ENCODE measurements at regions not wholly inside any gene's neighbourhood (a gene's known extent, or its start where the extent isn't known, plus 50 kb on each side); places are given as distances from the start of the nearest gene placed in this dataset.
A peak's percentile ranks its signal among the peaks of the same experiment; 100 is the strongest.

DNA sequence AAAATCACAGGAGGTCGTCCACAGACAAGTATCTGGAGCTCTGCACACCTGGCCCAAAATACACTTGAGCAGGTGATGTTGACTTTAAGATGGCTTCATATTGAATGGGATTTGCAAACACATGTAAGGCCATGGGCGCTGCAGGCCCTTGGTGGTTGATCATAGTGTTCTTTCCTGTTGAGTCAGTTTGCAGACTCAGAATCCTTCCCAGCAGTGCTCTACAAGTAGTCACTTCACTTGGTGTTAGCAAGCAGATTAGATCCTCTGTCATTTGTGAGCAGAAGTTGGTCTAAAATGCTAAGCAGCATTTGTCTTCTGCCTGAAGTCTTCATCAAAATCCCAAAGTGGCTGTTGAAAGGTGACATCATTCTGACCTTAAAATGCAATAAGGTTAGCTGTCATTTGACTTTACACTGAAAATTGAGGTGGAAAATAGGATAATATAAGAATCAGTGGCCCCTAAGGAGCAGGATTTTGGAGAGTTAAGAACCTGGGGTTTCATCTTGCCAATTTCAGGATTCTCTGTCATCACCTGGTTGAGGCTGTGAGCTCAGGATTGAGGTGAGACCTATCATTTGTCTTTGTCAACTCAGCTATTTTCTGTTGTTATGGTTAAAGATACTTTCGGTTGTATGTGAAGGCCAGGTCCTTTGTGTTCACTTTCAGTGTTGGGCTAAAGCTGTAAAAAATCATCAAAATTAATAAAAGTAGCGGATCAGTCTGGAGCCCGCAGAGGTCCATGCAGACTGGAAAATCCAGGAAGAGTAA, 114.5 kb downstream of the LRRC70 start:
- WGBS, 2 experiments (ENCODE audit: extremely low coverage in 2 of 2, insufficient read length in 1 of 2), result no CpG with 5 or more reads among the region's 5 CpGs
- H2AK5ac ChIP-seq (ENCODE audit: low read depth, low read length), result no peak overlapping the region
- no peak for ATAC-seq (ENCODE audit: low read depth)
- no peak overlapping the region for H3K27ac ChIP-seq (ENCODE audit: insufficient read depth, low read length)
- no peaks in the 10 kb centered on the region for H3K36me3 ChIP-seq (ENCODE audit: control insufficient read depth, insufficient read depth, low read length)
- TF ChIP-seq RAD21 (IDR thresholded peaks at IDR 0.05; ENCODE audit: low read length) (no peak), MAFK (IDR thresholded peaks at IDR 0.05; ENCODE audit: low read depth, low read length) (peak; percentile 33; the same call in 1 of the 2 replicates)
- no peak overlapping the region for H2BK20ac ChIP-seq (ENCODE audit: low read depth, low read length)
- no peaks in the 10 kb centered on the region for H4K20me1 ChIP-seq (ENCODE audit: insufficient read depth, low read length)
- H3K4me2 ChIP-seq (ENCODE audit: low read depth, low read length), result no peak overlapping the region
- H3K4me1 ChIP-seq (ENCODE audit: control insufficient read depth, insufficient read depth, low read length), result no peaks in the 10 kb centered on the region
- dilution Hi-C loops (cut with HindIII; ENCODE audit: low sequenced_read_pairs, unreplicated experiment) (no loop called here), intact Hi-C loops (cut with micrococcal nuclease) (no loop called here), in situ Hi-C loops (cut with MboI; ENCODE audit: low sequenced_read_pairs) (no loop called here)
- H3K4ac ChIP-seq (ENCODE audit: low read depth, low read length), result no peak overlapping the region
- no peak overlapping the region for H3K4me3 ChIP-seq (ENCODE audit: insufficient read depth, low read depth, low read length)
- POLR2A ChIA-PET (ENCODE audit: unreplicated experiment), result no interaction called here
- no peak overlapping the region for H4K8ac ChIP-seq (ENCODE audit: low read depth in 2 of 2, low read length in 2 of 2)
- H3K79me1 ChIP-seq (ENCODE audit: low read depth in 1 of 2, low read length in 2 of 2), result no peaks in the 10 kb centered on the region
- no peak overlapping the region for H2AFZ ChIP-seq (replicated peaks; ENCODE audit: low read length, poor library complexity)
- no peak overlapping the region for H2AK9ac ChIP-seq (replicated peaks; ENCODE audit: low read depth, low read length, poor library complexity)
- H4K91ac ChIP-seq (ENCODE audit: insufficient read depth, low read depth, low read length), result no peak overlapping the region
- no peak overlapping the region for H3K14ac ChIP-seq (replicated peaks; ENCODE audit: low read depth, low read length)
- H3K27me3 ChIP-seq (ENCODE audit: control insufficient read depth, insufficient read depth, low read length), result no peaks in the 10 kb centered on the region
- DNase-seq, result no peak
- H3K9ac ChIP-seq (ENCODE audit: low read depth, low read length), result no peak overlapping the region
- CTCF ChIA-PET, result no interaction called here
- H2BK5ac ChIP-seq (ENCODE audit: low read depth, low read length, poor library complexity, severe bottlenecking), result no peak overlapping the region
- BruUV-seq (replicated peaks), result no TSS peak
- no peak overlapping the region for H2BK120ac ChIP-seq (ENCODE audit: low read depth, low read length)
- H3K9me1 ChIP-seq (ENCODE audit: insufficient read depth, low read length), result no peaks in the 10 kb centered on the region
- H4K5ac ChIP-seq (ENCODE audit: low read depth, low read length), result no peak overlapping the region
- no peak overlapping the region for H2BK15ac ChIP-seq (ENCODE audit: low read depth, low read length)
- H3K18ac ChIP-seq (ENCODE audit: low read depth, low read length), result no peak overlapping the region
- H3K9me3 ChIP-seq (ENCODE audit: control insufficient read depth, insufficient read depth, low read length), result no peaks in the 10 kb centered on the region
- H3K56ac ChIP-seq (ENCODE audit: extremely low read depth, insufficient read depth, low read length), result no peak overlapping the region
- H3K23ac ChIP-seq (ENCODE audit: low read depth, low read length), result no peak overlapping the region

All from IMR-90 (cell line).